Fibroblast of skin of right biceps (primary cell): ENCODE measurements at regions not wholly inside any gene's neighbourhood (a gene's known extent, or its start where the extent isn't known, plus 50 kb on each side); places are given as distances from the start of the nearest gene placed in this dataset.
"Not testable (repeated sequence)": the region's sequence is repeated elsewhere in the genome, so short reads cannot be mapped to it uniquely, and the experiment has no call there.

Experiments used
- DNase-seq: peaks from one replicate; pipeline ENCODE4 v3.0.0-alpha.2; 2013

GRCh38 chr6:47180633-47181032 lies 129.1 kb downstream of the TNFRSF21 start:
- peak; percentile 73 for DNase-seq

DNA sequence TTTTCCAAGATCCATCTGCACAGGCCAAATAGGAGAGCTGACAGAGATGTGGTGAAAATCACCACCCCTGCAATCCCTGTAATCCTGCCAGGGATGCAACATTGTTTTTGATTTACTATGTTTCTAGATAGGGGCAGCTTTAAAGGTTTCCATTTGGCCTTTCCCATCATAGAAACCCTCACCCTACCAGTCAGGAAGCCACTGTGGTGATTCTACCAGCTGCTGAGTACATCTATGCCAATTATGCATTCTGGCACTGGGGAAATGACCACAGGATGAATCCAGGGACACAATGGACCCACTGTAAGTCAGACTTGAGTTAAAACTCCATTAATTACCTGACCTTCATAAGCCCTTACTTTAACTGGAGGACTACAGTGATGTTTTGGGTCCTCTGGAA lies 130.4 kb downstream of the TNFRSF21 start:
- DNase-seq = no peak

DNA sequence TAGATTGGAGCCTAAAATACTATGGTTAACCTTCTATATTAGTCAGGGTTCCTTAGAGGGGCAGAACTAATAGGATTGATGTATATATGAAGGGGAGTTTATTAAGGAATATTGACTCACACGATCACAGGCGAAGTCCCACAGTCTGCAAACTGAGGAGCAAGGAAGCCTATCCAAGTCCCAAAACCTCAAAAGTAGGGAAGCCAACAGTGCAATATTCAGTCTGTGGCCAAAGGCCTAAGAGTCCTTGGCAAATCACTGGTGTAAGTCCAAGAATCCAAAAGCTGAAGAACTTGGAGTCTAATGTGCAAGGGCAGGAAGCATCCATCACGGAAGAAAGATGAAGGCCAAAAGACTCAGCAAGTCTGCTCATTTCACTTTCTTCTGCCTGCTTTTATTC lies 133.5 kb upstream of the ADGRF1 start:
- no peak for DNase-seq

DNA sequence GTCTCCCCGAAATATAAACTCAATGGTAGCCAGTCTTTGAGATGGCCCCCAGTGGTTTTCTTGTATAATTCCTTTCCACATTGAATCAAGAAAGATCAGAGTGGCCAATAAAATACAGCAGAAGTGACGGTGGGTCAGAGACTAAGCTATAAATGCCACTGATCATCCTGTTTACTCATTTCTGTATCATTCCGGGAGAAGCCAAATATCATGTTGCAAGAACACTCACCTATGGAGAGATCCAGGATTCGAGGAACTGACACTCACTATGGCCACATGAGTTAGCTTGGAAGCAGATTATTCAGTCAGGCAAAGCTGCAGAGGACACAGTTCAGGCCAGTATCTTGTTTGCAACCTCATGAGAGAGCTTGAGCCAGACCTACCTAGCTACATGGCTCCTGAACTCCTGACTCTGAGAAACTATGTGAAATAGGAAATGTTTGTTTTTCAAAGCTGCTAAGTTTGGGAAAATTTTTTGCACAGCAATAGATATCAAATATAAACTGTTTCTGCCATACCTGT lies 132.4 kb upstream of the ADGRF1 start:
- no peak for DNase-seq

GRCh38 chr6:47174063-47174462 lies 131.9 kb upstream of the ADGRF1 start:
- DNase-seq = not testable (repeated sequence)

GRCh38 chr6:47173145-47173544 lies 131.0 kb upstream of the ADGRF1 start:
- DNase-seq = not testable (repeated sequence)

DNA sequence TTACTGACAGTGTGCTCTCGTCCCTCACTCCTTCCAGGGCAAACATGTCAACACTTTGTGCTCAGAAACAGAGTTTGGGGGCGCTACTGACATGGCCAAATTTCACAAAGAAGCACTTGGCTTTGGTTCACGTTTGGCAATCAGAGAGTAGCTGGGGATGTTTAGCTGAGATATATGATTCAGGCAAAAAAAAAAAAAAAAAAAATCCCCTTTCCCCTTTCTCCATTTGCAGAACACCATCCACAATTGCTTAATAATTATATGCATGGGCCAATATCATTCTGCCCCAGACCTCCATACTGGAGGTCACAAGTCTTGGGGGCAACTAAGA lies 128.4 kb upstream of the ADGRF1 start:
- DNase-seq = no peak

- DNase-seq = peak; percentile 55
Observed at GRCh38 chr6:47169785-47170616, 127.9 kb upstream of the ADGRF1 start.

GRCh38 chr6:47168180-47168579 lies 126.0 kb upstream of the ADGRF1 start:
- peak; percentile 95 for DNase-seq

DNA sequence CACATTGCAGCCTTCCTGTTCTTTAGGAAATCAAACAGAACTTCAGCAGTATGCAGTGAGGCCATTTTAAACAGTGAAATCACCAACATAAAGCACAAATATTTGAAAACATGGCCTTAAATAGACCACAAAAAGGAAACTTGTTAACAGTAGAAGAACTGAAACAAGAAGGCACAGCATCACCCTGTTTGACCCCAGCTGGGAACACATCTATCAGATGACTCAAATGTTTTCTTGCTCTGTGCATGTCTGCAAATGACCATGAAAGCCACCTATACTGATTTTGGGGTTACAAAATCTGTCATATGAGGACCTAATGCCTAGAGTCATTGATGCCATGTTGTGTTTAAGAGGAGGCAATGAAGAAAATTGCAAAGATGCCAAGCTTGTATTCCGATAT lies 123.8 kb upstream of the ADGRF1 start:
- DNase-seq = peak; percentile 56

- no peak for DNase-seq
Observed at GRCh38 chr6:47164877-47165276, 122.7 kb upstream of the ADGRF1 start.

- no peak for DNase-seq
Observed at GRCh38 chr6:47163536-47163935, 121.4 kb upstream of the ADGRF1 start.

- no peak for DNase-seq
Observed at GRCh38 chr6:47162793-47163192, 120.7 kb upstream of the ADGRF1 start.

DNA sequence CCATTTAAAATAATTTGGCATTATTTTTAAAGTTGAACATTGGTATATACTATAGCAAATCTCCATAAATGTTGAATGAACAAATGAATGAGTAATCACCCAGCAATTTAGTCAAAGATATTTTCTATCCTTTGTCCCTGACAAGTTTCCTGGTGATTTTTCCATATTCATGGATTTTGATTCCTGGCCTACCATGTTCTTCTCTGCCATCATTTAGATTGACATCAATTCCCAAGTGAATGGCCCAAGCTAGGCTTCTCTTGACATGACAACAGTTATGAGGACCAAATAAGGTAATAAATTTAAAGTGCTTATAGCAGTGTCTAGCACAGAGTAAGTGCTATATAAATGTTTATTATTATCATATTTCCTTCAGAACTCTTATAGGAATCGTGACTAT lies 120.1 kb upstream of the ADGRF1 start:
- DNase-seq = no peak

DNA sequence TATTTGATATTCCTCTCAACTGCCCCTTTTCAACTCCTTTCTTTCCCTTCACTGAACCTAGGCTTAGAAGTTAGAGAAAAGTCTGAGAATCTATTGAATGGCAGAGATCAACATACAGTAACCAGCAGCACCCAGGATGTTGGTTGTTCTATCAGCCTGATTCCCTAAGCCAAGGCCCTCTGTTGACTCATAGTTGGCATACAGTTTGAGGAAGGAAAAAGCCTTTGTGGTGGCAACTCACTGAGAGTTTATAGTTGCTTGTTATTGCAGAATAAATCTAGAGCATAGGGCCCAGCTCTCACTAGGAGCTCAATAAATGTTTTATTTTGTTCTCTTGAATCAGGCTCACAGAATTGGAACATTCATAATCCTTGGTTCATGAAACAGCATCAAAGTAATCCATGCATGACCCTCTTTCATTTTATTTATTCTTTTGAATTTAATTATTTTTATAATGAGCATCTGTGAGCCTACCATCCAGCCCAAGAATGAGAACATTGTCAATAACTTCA lies 119.1 kb upstream of the ADGRF1 start:
- no peak for DNase-seq

DNA sequence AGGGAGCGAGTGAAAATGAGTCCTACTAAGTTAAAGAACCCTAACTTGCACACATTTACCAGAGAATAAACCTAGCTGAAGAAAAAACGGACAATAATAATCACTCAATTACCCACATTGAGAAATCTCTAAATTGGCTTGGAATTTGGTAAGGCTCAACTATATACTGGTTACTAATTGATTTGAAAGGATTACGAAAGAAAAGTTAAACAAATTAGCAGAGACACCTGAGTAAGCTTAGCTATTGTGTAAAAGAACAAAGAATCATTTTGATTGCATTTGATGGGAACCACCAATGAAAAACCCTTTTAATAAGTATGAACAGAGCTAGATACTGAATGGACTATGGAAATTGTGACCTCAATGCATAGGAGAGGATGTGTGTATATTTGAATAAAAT lies 118.6 kb upstream of the ADGRF1 start:
- no peak for DNase-seq

GRCh38 chr6:47159763-47160162 lies 117.6 kb upstream of the ADGRF1 start:
- DNase-seq = no peak

DNA sequence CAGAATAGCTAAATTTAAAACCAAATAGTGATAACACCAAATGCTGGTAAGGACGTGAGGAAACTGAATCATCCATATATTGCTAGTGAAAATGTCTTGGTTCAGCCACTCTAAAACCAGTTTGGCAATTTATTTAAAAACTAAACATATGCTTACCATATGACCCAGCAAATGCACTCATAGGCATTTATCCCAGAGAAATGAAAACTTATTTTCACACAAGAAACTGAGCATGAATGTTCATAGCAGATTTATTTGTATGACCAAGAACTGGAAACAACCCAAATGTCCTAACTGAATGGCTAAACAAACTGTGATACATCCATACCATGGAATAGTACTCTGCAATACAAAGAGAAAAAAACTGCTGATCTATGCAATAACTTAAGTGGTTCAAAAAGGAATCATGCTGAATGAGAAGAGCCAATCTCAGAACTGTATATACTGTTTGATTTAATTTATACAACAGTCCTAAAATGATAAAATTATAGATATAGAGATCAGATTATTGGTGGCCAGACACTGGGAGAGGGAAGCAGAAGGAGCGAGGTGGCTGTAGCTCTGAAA lies 115.6 kb upstream of the ADGRF1 start:
- peak; percentile 34 for DNase-seq

DNA sequence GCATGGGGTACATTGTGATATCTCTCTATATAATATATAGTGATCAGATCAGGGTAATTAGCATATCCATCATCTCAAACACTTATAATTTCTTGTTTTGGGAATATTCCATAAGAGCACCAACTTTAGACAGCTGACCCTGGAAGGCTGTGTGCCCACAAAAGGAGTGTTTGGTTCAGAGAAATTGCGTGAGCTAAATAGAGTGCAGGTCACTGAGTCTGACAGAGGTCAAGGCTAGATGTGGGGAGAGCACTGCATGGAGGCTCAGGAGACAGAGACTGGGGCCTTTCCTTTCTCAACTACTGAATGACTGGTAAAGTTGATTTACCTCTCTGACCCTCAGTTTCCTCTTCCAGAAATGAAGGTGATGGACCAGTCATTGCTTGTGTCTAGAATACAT lies 114.9 kb upstream of the ADGRF1 start:
- no peak for DNase-seq

GRCh38 chr6:47156196-47156595 lies 114.1 kb upstream of the ADGRF1 start:
- no peak for DNase-seq

- no peak for DNase-seq
Observed at GRCh38 chr6:47153404-47153755, 111.2 kb upstream of the ADGRF1 start.

- peak; percentile 90 for DNase-seq
Observed at GRCh38 chr6:47152666-47153403, 110.7 kb upstream of the ADGRF1 start.

- DNase-seq = no peak
Observed at GRCh38 chr6:47151232-47151898, 109.2 kb upstream of the ADGRF1 start.
